Activated T-helper 9 cell treated with anti-CD3 and anti-CD28 coated beads, Interleukin-2, amount 50 U/mL, for 16 hours (primary cell): ENCODE measurements at regions not wholly inside any gene's neighbourhood (a gene's known extent, or its start where the extent isn't known, plus 50 kb on each side); places are given as distances from the start of the nearest gene placed in this dataset.
"Not testable (repeated sequence)": the region's sequence is repeated elsewhere in the genome, so short reads cannot be mapped to it uniquely, and the experiment has no call there.

Source experiments
- DNase-seq: peaks from one replicate; pipeline ENCODE4 v3.0.0-alpha.2; 2020; ENCODE audit warnings: low read depth

- DNase-seq: not testable (repeated sequence)
Measured at GRCh38 chr7:113593455-113593854, 325.4 kb downstream of the PPP1R3A start.

- not testable (repeated sequence) for DNase-seq
Measured at GRCh38 chr7:113592924-113593323, 325.9 kb downstream of the PPP1R3A start.

DNA sequence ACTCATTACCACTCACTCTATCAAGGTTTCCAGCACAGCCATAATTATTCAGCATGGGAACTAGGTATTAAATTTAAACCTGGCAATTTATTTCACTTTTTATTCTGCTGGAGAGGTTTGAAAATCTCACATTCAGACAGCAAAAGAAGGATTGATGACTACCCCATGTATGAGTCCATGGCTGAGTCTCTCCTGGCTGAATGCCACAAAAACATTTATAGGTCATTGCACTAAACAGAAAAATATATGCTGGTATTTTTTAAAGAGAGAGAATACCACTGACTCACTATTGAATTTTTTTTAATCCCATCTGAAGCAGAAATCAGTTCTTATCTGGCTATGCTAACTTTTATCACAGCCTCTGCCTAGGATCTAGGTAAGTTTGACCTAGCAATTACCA is 336.3 kb downstream of the PPP1R3A start:
- no peak for DNase-seq

DNA sequence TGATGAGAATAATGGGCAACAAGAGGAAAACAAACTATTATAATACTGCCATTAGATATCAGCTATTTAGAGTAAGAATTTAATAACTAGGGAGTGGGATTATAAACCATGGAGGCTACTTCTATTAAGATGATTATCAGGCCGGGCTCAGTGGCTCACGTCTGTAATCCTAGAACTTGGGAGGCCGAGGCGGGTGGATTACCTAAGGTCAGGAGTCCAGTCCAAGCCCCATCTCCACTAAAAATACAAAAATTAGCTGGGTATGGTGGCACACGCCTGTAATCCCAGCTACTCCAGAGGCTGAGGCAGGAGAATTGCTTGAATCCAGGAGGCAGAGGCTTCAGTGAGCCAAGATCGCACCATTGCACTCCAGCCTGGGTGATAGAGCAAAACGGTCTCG is 355.6 kb downstream of the PPP1R3A start:
- DNase-seq: not testable (repeated sequence)

DNA sequence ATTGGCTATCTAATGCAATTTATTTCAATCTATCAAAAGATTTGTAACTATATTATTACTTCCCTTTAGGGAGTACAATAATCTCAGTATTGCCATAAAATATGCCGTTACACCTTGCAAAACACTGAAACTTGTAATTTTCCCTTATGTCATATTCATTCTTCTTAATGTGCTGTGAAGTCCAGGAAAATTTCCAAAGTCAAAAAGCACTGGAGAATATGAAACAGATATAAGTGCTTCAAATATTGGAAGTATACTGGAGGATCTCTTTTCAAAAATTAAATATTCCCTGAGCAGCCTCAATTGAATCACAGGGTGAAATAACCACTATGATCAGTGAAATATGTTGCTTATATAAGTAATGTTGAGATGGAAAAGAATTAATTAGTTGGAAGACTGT is 356.0 kb downstream of the PPP1R3A start:
- no peak for DNase-seq

DNA sequence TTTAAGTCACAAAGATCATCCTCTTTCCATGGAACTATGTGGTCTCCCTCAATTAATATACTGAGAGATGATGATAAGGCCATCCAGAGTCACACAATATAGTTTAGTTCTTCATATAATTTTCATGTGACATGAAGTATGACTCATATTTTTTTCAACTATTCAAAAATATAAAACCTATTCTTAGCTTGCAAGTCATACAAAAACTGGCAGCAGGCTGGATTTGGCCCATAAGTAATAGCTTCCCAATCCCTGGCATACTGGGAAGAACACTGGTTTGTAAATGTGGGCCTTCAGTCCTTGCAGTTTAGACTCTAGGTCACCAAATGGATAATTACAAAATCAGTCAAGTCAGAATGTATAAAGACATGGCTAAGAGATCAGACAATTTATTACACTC is 356.6 kb downstream of the PPP1R3A start:
- DNase-seq: no peak

GRCh38 chr7:113561446-113561845 is 357.4 kb downstream of the PPP1R3A start:
- DNase-seq: no peak

DNA sequence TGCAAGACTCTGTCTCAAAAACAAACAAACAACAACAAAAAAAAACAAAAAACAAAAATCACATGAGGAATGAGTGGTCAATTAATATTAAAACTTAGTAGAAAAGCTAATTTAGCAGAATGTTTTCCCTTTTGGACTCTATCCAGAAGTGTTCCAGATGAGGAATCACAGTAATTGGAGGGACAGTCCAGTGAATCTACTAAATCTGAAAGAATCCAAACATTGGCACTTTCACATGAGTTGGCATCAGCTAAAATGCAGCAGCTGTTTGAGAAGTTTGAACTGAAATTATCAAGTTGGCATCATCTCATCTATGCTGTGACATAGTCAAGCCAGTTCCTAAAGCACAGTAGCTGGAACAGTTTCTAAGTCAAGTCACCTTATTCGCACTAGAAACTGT is 367.8 kb downstream of the PPP1R3A start:
- DNase-seq: no peak

GRCh38 chr7:113548561-113548960 is 370.2 kb downstream of the PPP1R3A start:
- DNase-seq: no peak

DNA sequence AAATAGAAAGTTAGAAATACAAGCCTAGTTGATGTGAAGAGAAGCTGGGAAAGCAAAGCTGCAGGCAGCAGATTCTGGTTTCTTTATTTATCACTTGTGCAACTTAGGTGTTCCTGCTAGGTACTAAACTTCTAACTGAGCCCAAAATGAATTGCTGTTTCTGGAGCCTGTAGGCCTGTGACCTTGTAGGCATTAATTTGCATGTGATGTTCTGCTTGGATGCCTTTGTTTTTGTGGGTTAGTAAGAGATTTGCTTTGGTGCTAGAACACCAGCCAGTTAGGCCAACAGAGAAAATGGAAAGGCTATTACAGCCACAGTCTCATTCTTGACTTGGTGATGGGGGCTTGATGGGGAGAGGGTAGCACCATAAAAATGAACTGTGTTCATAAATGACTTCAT is 370.7 kb downstream of the PPP1R3A start:
- DNase-seq: no peak

DNA sequence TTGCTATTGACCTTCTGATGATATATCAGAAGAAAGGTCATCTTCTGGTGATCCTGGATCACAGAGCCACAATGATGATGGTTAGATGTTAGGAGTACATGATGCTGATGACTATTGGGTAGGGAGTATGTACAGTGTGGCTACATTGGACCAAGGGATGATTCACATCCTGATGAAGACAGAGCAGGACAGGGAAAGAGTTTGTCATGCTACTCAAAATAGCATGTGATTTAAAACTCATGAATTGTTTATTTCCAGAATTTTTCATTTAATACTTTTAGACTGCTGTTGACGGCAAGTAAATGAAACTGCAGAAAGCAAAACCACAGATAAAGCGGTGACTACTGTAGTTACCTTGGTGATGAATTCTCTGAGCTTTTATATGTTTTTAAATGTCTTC is 397.3 kb downstream of the PPP1R3A start:
- DNase-seq: no peak

DNA sequence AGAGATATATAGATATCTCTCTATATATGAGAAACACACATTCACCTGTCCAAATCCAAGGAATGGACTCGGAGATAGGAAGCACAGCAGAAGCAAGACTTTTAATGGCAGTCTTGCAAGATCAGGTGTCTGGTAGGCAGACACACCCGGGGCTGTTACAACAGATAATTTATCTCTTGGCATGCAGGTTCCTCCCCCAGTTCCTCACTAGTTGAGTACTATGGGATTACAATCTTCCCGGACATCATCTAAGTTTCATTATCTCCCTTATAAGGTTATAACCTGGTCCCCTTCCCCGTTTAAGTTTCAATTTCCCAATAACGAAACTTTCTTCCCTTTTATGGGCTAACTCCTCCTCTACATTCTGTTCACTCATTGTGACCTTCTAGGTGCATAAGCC is 399.3 kb downstream of the PPP1R3A start:
- no peak for DNase-seq

DNA sequence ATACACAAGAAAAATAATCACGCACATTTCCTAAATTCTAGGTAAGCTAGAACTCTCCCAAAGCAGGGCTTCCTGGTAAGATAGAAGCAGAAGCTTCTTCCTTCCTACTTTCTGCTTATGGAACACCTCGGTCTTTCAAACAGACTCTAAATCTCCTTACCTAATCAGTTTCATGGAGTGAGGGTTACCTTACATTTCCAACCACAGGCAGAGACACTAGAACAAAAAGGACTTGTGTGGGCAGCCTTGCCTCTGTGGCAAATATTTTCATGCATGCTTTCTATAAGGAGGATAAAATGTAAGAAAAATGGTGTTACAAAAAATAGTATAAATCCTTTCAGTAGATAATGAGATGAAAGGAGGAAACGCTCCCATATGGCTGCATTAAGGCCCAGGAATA is 386.3 kb upstream of the SMIM30 start:
- DNase-seq: no peak

- DNase-seq: no peak
Measured at GRCh38 chr7:113504142-113504541, 385.8 kb upstream of the SMIM30 start.

DNA sequence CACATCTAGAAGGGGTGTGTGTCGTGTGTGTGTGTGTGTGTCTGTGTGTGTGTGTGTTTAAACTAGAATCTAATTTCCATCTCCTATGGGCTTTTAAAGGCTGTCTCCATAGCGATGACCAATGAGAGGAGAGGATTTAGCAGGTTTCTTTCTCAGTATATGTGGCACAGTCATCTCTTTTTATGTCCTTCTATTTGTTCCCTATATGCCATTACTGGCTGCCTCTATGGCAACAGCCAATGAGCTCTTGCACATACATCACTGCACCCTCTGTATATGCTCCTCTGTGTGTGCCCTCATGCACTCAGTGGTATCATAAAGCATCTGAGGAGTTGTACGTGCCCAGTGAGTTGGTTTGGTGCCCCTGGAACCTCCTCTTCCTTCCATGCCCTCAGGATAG is 378.2 kb upstream of the SMIM30 start:
- DNase-seq: not testable (repeated sequence)

DNA sequence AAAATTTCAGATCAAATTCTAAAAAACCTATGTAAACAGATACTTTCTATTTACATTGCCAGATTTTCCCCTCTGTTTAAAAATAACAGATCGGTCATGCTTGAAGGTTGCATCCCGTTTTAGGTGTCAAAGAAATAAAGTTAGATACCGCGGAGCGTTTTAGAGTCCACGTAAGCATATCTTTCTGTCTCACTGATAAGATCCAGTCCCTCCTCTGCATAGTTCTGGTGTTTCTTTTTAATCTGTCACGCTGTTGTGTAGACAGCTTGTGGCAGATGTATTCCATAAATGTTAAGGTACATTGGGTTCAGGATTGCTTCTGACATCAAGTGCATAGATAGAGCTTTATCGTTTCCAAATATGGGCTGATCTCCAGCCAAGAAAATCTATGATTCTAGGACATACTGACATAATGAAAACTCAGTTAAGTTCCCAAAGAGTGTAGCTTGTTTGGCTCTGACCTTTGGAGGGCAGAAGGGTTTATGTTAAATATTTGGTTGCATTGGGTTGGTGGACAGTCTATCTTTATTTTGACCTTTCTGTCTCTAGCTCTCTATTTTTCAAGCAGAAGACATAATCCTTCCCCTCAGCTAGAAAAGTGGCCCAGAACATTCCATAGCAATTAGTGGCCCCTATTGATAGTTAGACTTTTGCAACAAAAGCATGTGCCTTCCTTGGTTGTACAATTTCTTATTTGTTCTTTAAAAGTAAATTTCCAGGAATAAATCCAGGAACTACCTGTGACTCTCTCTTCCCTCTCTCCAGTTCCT is 376.6 kb upstream of the SMIM30 start:
- DNase-seq: not testable (repeated sequence)

- no peak for DNase-seq
Measured at GRCh38 chr7:113491305-113491704, 373.0 kb upstream of the SMIM30 start.

DNA sequence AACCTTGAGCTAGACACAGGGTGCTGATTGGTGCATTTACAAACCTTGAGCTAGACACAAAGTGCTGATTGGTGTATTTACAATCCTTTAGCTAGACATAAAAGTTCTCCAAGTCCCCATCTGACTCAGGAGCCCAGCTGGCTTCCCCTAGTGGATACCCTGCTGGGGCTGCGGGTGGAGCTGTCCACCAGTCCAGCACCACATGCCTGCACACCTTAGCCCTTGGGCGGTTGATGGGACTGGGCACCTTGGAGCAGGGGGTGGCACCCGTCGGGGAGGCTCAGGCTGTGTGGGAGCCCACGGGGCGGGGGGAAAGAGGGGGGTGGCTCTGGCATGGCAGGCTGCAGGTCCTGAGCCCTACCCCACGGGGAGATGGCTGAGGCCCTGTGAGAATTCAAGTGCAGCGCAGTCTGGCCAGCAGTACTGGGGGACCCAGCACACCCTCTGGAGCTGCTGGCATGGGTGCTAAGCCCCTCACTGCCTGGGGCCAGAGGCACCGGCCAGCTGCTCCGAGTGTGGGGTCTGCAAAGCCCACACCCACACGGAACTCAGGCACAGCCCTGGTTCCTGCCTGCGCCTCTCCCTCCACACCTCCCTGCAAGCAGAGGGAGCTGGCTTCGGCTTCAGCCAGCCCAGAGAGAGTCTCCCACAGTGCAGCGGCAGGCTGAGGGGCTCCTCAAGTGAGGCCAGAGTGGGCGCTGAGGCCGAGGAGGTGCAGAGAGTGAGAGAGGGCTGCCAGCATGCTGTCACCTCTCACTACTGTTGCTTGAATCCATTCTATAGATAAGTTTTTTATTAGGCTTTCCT is 369.8 kb upstream of the SMIM30 start:
- no peak for DNase-seq

GRCh38 chr7:113486548-113486947 is 368.2 kb upstream of the SMIM30 start:
- no peak for DNase-seq

- DNase-seq: no peak
Measured at GRCh38 chr7:113483657-113484056, 365.3 kb upstream of the SMIM30 start.

- DNase-seq: no peak
Measured at GRCh38 chr7:113480537-113480936, 362.2 kb upstream of the SMIM30 start.

- no peak for DNase-seq
Measured at GRCh38 chr7:113464096-113464855, 345.9 kb upstream of the SMIM30 start.

GRCh38 chr7:113460067-113460466 is 341.7 kb upstream of the SMIM30 start:
- no peak for DNase-seq
